Colonic mucosa (tissue), 4 donors: ENCODE measurements at regions not wholly inside any gene's neighbourhood (a gene's known extent, or its start where the extent isn't known, plus 50 kb on each side); places are given as distances from the start of the nearest gene placed in this dataset.

ENCODE experiments used
- DNase-seq: peaks from one replicate; pipeline ENCODE4 v3.0.0-alpha.2; 2020
- H3K27ac ChIP-seq: fragments of 200-600 bp; one replicate; pipeline ENCODE4 v1.8.0; 2021
- H3K27me3 ChIP-seq: fragments of 200-600 bp; one replicate; pipeline ENCODE4 v1.8.0; 2021
- H3K36me3 ChIP-seq: fragments of 200-600 bp; one replicate; pipeline ENCODE4 v1.8.0; 2021
- H3K4me1 ChIP-seq: fragments of 200-600 bp; one replicate; pipeline ENCODE4 v1.8.0; 2021; ENCODE audit warnings: mild to moderate bottlenecking
- H3K4me3 ChIP-seq: fragments of 200-600 bp; one replicate; pipeline ENCODE4 v1.8.0; 2021
- H3K9ac ChIP-seq, 2 donors: one replicate each; pipeline ENCODE4 v1.7.0; 2013; ENCODE audit warnings: control low read depth in 2 of 2, low read depth in 2 of 2, low read length in 2 of 2
- H3K9me3 ChIP-seq: fragments of 200-600 bp; one replicate; pipeline ENCODE4 v1.8.0; 2021
- intact Hi-C: fragments of 100-400 bp; cut with DNase I; formaldehyde crosslinking; loops from one replicate; pipeline ENCODE4 v1.14.1; 2022
- TF ChIP-seq, protein P1 (sequence below): fragments of 200-600 bp; IDR thresholded peaks from one replicate; pipeline ENCODE4 v1.8.0; 2022; ENCODE audit warnings: antibody characterized with exemption, mild to moderate bottlenecking
- donor health status: healthy.
- donor health status: DM: no; HTN: no; CAD: no.
- donor health status: DM: no; HTN: no; CAD: no.

DNA sequence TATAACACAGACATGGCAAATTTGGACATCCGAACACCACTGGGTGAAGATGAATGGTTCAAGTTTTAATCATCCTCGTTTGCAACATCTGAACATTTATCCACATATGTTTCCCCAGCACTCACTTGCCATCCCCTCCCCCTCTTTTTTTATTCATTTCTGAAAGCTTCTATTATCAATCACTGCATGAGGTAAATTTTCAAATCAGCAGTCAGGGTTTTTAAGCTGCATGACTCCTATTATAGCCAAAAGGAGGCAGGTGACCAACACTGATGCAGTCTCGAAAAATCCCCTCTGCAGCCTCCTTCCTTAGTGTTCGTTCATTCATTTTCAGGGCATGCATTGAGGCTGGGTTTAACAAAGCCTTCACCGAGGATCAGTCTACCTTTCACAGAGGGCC, 530.8 kb upstream of the JARID2 start:
- Histone ChIP-seq H3K36me3 (no peaks in the 10 kb centered on the region), H3K9me3 (no peaks in the 10 kb centered on the region), H3K27me3 (no peaks in the 10 kb centered on the region), H3K4me3 (no peak overlapping the region), H3K4me1 (no peaks in the 10 kb centered on the region), H3K27ac (no peak overlapping the region), H3K9ac (no peak overlapping the region)
- TF ChIP-seq, protein P1, sequence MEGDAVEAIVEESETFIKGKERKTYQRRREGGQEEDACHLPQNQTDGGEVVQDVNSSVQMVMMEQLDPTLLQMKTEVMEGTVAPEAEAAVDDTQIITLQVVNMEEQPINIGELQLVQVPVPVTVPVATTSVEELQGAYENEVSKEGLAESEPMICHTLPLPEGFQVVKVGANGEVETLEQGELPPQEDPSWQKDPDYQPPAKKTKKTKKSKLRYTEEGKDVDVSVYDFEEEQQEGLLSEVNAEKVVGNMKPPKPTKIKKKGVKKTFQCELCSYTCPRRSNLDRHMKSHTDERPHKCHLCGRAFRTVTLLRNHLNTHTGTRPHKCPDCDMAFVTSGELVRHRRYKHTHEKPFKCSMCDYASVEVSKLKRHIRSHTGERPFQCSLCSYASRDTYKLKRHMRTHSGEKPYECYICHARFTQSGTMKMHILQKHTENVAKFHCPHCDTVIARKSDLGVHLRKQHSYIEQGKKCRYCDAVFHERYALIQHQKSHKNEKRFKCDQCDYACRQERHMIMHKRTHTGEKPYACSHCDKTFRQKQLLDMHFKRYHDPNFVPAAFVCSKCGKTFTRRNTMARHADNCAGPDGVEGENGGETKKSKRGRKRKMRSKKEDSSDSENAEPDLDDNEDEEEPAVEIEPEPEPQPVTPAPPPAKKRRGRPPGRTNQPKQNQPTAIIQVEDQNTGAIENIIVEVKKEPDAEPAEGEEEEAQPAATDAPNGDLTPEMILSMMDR, result no peak
- intact Hi-C loops, result loop anchor here (10.0 kb wide), 1 partner anchor 500 kb away; no protein-coding TSS in a partner anchor
- DNase-seq, result no peak

- Histone ChIP-seq H3K9me3 (no peaks in the 10 kb centered on the region), H3K27me3 (no peaks in the 10 kb centered on the region), H3K27ac (no peak overlapping the region), H3K4me1 (peaks cover 8% of the 10 kb centered on the region), H3K4me3 (no peak overlapping the region), H3K9ac (no peak overlapping the region), H3K36me3 (no peaks in the 10 kb centered on the region)
- no peak for DNase-seq
- intact Hi-C loops, result loop anchor here (10.0 kb wide), 1 partner anchor 502 kb away; no protein-coding TSS in a partner anchor
- TF ChIP-seq, protein P1, result no peak
These were observed 529.2 kb upstream of the JARID2 start for GRCh38 chr6:14716499-14717146.

DNA sequence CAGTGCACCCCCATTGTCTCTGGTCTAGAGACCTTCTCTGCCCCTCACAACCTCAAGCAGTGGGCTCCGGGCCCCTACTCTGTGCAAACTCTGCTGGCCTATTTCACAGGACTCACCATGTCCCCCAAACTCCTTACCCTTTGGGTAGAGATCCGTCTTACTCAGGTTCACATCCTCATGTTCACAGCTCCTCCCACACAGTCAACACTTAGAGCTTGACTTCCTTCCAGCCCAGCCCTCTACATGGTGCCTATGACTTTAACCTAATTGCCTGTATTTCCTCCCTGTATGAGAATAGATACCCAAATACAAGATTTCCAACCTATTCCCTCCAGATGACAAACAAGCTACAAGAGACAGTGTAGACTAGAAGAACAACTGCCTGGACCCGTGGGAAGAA, 528.6 kb upstream of the JARID2 start:
- no peaks in the 10 kb centered on the region for H3K27me3 ChIP-seq
- H3K27ac ChIP-seq, result no peak overlapping the region
- DNase-seq, result no peak
- no peak overlapping the region for H3K9ac ChIP-seq
- H3K36me3 ChIP-seq, result no peaks in the 10 kb centered on the region
- no peaks in the 10 kb centered on the region for H3K9me3 ChIP-seq
- H3K4me1 ChIP-seq, result peaks cover 8% of the 10 kb centered on the region
- intact Hi-C loops, result loop anchor here (10.0 kb wide), 1 partner anchor 503 kb away; no protein-coding TSS in a partner anchor
- H3K4me3 ChIP-seq, result no peak overlapping the region
- TF ChIP-seq, protein P1, result no peak

DNA sequence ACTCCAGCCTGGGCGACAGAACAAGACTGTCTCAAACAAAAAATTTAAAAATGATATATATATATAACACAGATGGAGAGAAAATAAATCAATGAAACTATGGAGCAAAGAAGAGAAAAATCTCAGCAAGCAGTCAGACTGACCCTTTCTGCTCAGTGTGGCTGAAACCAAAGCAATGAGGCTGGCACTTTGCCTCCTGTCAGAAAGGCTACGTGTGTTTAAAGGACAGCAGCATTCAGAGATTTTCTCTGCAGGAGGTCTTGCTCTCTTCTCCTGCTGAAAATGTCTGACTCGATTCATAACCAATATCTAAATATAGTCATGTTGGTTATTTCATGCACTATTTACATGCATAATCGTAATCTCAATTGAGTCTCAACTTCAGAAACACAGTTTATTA, 527.0 kb upstream of the JARID2 start:
- no peak overlapping the region for H3K27ac ChIP-seq
- no peaks in the 10 kb centered on the region for H3K9me3 ChIP-seq
- H3K27me3 ChIP-seq, result no peaks in the 10 kb centered on the region
- H3K9ac ChIP-seq, result no peak overlapping the region
- TF ChIP-seq, protein P1, result no peak
- H3K4me3 ChIP-seq, result no peak overlapping the region
- H3K36me3 ChIP-seq, result no peaks in the 10 kb centered on the region
- intact Hi-C loops, result loop anchor here (10.0 kb wide), 1 partner anchor 504 kb away; no protein-coding TSS in a partner anchor
- no peak for DNase-seq
- H3K4me1 ChIP-seq, result peaks cover 8% of the 10 kb centered on the region

GRCh38 chr6:14719270-14719669, 526.6 kb upstream of the JARID2 start:
- no peak for DNase-seq
- H3K9ac ChIP-seq, result no peak overlapping the region
- H3K27ac ChIP-seq, result no peak overlapping the region
- H3K36me3 ChIP-seq, result no peaks in the 10 kb centered on the region
- peaks cover 8% of the 10 kb centered on the region for H3K4me1 ChIP-seq
- no peaks in the 10 kb centered on the region for H3K27me3 ChIP-seq
- H3K9me3 ChIP-seq, result no peaks in the 10 kb centered on the region
- intact Hi-C loops, result loop anchor here (10.0 kb wide), 1 partner anchor 504 kb away; no protein-coding TSS in a partner anchor
- H3K4me3 ChIP-seq, result no peak overlapping the region
- TF ChIP-seq, protein P1, result no peak
